Astrocyte of the spinal cord (primary cell): ENCODE measurements at regions not wholly inside any gene's neighbourhood (a gene's known extent, or its start where the extent isn't known, plus 50 kb on each side); places are given as distances from the start of the nearest gene placed in this dataset.
"Not testable (repeated sequence)": the region's sequence is repeated elsewhere in the genome, so short reads cannot be mapped to it uniquely, and the experiment has no call there.

ENCODE experiments used
- DNase-seq: peaks from one replicate; pipeline ENCODE4 v3.0.0; 2011; ENCODE audit warnings: low read depth, low spot score
- H3K4me3 ChIP-seq: 2 replicates; pipeline ENCODE4 v1.5.1; 2011; ENCODE audit warnings: low read depth, mild to moderate bottlenecking, low read length, moderate library complexity
- CTCF ChIP-seq: IDR thresholded peaks from 2 replicates; pipeline ENCODE4 v1.5.1; 2012; ENCODE audit warnings: low read depth, mild to moderate bottlenecking, low read length, inconsistent platforms
- in situ Hi-C: cut with HindIII; loops from 2 replicates; pipeline ENCODE4 v1.10.0; 2017; ENCODE audit warnings: low sequenced_read_pairs

DNA sequence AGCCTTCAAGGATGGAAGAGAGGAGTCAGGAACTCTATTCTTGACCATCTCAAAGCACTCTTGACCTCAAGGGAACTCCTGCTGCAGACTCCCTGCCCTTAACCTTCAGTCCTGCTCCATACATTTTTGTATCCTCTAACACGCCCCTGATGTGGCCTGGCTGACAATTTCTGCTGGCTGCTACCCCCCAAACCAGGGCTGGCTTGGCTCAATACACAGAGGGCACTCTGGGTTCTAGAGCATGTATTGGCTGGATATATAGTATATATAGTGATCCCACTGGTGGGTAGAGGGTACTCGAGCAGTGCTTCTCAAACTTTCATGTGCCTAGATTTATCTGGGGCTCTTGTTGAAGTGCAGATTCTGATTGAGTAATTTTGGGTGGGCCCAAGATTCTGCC is 101.9 kb downstream of the SMIM20 start:
- in situ Hi-C loops = no loop called here
- H3K4me3 ChIP-seq = no peak overlapping the region
- DNase-seq = no peak
- no peak for TF ChIP-seq CTCF

GRCh38 chr4:26017531-26017930 is 103.5 kb downstream of the SMIM20 start:
- in situ Hi-C loops = no loop called here
- H3K4me3 ChIP-seq = no peak overlapping the region
- no peak for DNase-seq
- no peak for TF ChIP-seq CTCF

DNA sequence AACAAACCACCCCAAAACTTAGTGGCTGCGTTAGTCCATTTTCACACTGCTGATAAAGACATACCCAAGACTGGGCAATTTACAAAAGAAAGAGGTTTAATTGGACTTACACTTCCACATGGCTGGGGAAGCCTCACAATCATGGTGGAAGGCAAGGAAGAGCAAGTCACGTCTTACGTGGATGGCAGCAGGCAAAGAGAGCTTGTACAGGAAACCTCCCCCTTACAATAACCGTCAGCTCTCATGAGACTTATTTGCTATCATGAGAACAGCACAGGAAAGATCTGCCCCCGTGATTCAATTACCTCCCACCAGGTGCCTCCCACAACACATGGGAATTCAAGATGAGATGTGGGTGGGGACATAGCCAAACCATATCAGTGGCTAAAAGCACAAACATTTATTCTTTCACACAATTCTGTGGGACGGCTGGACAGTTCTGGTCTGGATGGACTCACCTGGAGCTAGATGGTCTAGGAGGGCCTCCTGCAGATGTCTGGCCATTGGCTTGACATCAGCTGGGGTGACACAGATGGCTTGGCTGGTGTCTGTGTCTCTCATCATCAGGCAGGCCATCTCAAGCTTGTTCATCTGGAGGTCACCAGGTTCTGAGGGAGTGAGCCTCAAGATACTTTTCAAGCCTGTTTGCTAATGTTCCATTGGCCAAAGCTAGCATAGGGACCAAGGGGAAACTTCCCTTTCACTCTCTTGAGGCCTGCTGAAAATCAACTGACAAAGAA is 104.1 kb downstream of the SMIM20 start:
- in situ Hi-C loops, DNase-seq, H3K4me3 ChIP-seq: not testable (repeated sequence)

DNA sequence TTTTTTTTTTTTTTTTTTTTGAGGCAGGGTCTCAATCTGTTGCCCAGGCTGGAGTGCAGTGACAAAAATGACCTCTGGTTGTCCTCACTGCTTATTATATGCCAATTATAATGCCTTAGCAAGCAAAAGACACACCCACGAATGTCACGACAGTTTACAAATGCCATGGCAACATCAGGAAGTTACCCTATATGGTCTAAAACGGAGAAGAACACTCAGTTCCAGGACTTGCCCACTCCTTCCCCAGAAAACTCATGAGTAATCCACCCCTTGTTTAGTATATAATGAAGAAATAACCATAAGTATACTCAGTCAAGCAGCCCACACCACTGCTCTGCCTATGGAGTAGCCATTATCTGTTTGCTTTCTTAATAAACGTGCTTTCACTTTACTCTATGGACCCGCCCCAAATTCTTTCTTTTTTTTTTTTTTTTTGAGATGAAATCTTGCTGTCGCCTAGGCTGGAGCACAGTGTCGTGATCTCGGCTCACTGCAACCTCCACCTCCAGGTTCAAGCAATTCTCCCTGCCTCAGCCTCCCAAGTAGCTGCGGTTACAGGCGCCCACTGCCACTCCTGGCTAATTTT is 106.2 kb downstream of the SMIM20 start:
- no peak for TF ChIP-seq CTCF
- in situ Hi-C loops = no loop called here
- H3K4me3 ChIP-seq = no peak overlapping the region
- DNase-seq = peak; percentile 85

GRCh38 chr4:26020881-26021280 is 106.9 kb downstream of the SMIM20 start:
- TF ChIP-seq CTCF = no peak
- DNase-seq = peak; percentile 79
- no peak overlapping the region for H3K4me3 ChIP-seq
- in situ Hi-C loops = no loop called here

DNA sequence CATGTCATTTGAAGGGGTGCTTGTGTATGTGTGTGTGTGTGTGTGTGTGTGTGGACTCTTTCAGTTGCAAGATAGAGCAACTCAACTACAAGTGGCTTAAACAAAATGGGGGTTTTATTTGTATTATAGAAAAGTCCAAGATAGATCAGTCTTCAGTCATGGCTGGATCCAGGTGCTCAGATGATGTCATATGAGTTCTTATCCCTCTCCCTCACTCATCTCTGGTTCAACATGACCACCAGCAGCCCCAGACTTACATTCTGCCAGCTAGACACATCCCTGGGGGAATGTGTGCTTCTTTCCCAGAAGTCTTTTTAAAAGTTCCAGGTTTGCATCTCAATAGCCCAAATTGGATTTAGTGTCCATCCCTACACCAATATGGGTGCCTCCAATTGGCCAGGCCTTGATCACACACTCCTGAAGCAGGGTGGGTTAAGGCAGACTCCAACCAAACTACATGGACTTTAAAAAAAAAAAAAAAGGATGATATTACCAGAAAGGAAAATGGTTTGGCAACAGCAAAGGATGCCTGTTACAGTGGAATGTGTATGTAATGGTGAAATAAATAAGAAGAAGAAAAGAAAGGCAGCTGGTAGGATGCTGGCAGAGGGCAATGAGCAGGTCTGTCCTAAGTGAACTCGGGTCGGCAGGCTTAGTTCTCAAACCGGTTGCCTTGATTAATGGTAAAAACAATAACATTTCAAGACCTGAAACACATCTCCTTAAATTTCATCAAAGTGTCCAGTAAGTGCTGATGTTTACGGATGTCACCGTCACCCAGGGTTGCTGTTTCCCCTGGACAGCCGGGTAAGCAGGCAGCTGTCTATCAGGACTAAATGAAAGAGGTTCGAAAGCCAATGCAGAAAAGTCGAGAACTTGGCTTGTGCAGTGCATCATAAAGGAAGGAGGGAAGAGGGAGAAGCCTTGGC is 107.7 kb downstream of the SMIM20 start:
- DNase-seq = no peak
- H3K4me3 ChIP-seq = no peak overlapping the region
- no peak for TF ChIP-seq CTCF
- in situ Hi-C loops = no loop called here
